ENCODE measurements at regions not wholly inside any gene's neighbourhood (a gene's known extent, or its start where the extent isn't known, plus 50 kb on each side); places are given as distances from the start of the nearest gene placed in this dataset.

- Mint-ChIP-seq H3K9me3 (ENCODE audit: unreplicated experiment) (peaks cover 14% of the 10 kb centered on the region), H3K27ac (ENCODE audit: unreplicated experiment) (peak overlapping the region; percentile 15), H3K4me1 (ENCODE audit: low read depth, unreplicated experiment) (peaks cover 24% of the 10 kb centered on the region), H3K36me3 (ENCODE audit: low read depth, unreplicated experiment) (no peaks in the 10 kb centered on the region), H3K27me3 (ENCODE audit: low read depth, unreplicated experiment) (peaks cover 38% of the 10 kb centered on the region), H3K4me3 (ENCODE audit: unreplicated experiment) (no peak overlapping the region)
- no peaks in the 10 kb centered on the region for H3K79me2 ChIP-seq (ENCODE audit: insufficient read depth, low read length)
- H3K36me3 ChIP-seq (ENCODE audit: insufficient read depth, low read length), result no peaks in the 10 kb centered on the region
- peaks cover 31% of the 10 kb centered on the region for H3K27me3 ChIP-seq (ENCODE audit: insufficient read depth, low read length)
- no peak for FAIRE-seq
- no peak for DNase-seq (ENCODE audit: low read depth)
- H3K9ac ChIP-seq (ENCODE audit: low read length), result no peak overlapping the region
- no peak overlapping the region for H3K27ac ChIP-seq (ENCODE audit: low read depth, low read length)
- H3K4me2 ChIP-seq (ENCODE audit: low read length), result no peak overlapping the region
- H3K4me1 ChIP-seq (ENCODE audit: insufficient read depth, low read length), result no peaks in the 10 kb centered on the region
- H3K9me3 ChIP-seq (ENCODE audit: insufficient read depth, low read depth, low read length), result no peaks in the 10 kb centered on the region
- H4K20me1 ChIP-seq (ENCODE audit: insufficient read depth, low read length), result no peaks in the 10 kb centered on the region
- no peak overlapping the region for H2AFZ ChIP-seq (ENCODE audit: low read depth, low read length)
- no peak overlapping the region for H3K4me3 ChIP-seq (ENCODE audit: insufficient read depth, low read depth, low read length)
- TF ChIP-seq EZH2 (IDR thresholded peaks at IDR 0.05; ENCODE audit: insufficient read depth, low read length) (no peak), CTCF (IDR thresholded peaks at IDR 0.05; ENCODE audit: insufficient read depth, low read depth, low read length) (no peak)
These were observed 76.6 kb downstream of the IRF8 start for GRCh38 chr16:85975451-85975981.

- DNase-seq (ENCODE audit: low read depth), result peak; percentile 40
- H3K36me3 ChIP-seq (ENCODE audit: insufficient read depth, low read length), result no peaks in the 10 kb centered on the region
- H2AFZ ChIP-seq (ENCODE audit: low read depth, low read length), result no peak overlapping the region
- Mint-ChIP-seq H3K4me1 (ENCODE audit: low read depth, unreplicated experiment) (peaks cover 10% of the 10 kb centered on the region), H3K27ac (ENCODE audit: unreplicated experiment) (no peak overlapping the region), H3K9me3 (ENCODE audit: unreplicated experiment) (peaks cover 12% of the 10 kb centered on the region), H3K36me3 (ENCODE audit: low read depth, unreplicated experiment) (no peaks in the 10 kb centered on the region), H3K27me3 (ENCODE audit: low read depth, unreplicated experiment) (peaks cover 50% of the 10 kb centered on the region), H3K4me3 (ENCODE audit: unreplicated experiment) (no peak overlapping the region)
- TF ChIP-seq EZH2 (IDR thresholded peaks at IDR 0.05; ENCODE audit: insufficient read depth, low read length) (no peak), CTCF (IDR thresholded peaks at IDR 0.05; ENCODE audit: insufficient read depth, low read depth, low read length) (no peak)
- no peak overlapping the region for H3K27ac ChIP-seq (ENCODE audit: low read depth, low read length)
- peaks cover 37% of the 10 kb centered on the region for H3K27me3 ChIP-seq (ENCODE audit: insufficient read depth, low read length)
- no peak overlapping the region for H3K9ac ChIP-seq (ENCODE audit: low read length)
- no peak overlapping the region for H3K4me3 ChIP-seq (ENCODE audit: insufficient read depth, low read depth, low read length)
- H3K9me3 ChIP-seq (ENCODE audit: insufficient read depth, low read depth, low read length), result no peaks in the 10 kb centered on the region
- FAIRE-seq, result no peak
- H3K4me1 ChIP-seq (ENCODE audit: insufficient read depth, low read length), result no peaks in the 10 kb centered on the region
- no peak overlapping the region for H3K4me2 ChIP-seq (ENCODE audit: low read length)
- H3K79me2 ChIP-seq (ENCODE audit: insufficient read depth, low read length), result no peaks in the 10 kb centered on the region
- no peaks in the 10 kb centered on the region for H4K20me1 ChIP-seq (ENCODE audit: insufficient read depth, low read length)
These were observed 79.4 kb downstream of the IRF8 start for GRCh38 chr16:85978291-85978775.

- peaks cover 10% of the 10 kb centered on the region for H3K4me1 Mint-ChIP-seq (ENCODE audit: low read depth, unreplicated experiment)
- Histone ChIP-seq H3K4me1 (ENCODE audit: insufficient read depth, low read length) (no peaks in the 10 kb centered on the region), H3K79me2 (ENCODE audit: insufficient read depth, low read length) (no peaks in the 10 kb centered on the region), H3K9me3 (ENCODE audit: insufficient read depth, low read depth, low read length) (no peaks in the 10 kb centered on the region), H3K27me3 (ENCODE audit: insufficient read depth, low read length) (peaks cover 37% of the 10 kb centered on the region), H2AFZ (ENCODE audit: low read depth, low read length) (no peak overlapping the region), H3K4me3 (ENCODE audit: insufficient read depth, low read depth, low read length) (no peak overlapping the region), H3K4me2 (ENCODE audit: low read length) (no peak overlapping the region), H3K36me3 (ENCODE audit: insufficient read depth, low read length) (no peaks in the 10 kb centered on the region), H3K27ac (ENCODE audit: low read depth, low read length) (no peak overlapping the region), H3K9ac (ENCODE audit: low read length) (no peak overlapping the region), H4K20me1 (ENCODE audit: insufficient read depth, low read length) (no peaks in the 10 kb centered on the region)
- no peak for FAIRE-seq
- TF ChIP-seq EZH2 (IDR thresholded peaks at IDR 0.05; ENCODE audit: insufficient read depth, low read length) (no peak), CTCF (IDR thresholded peaks at IDR 0.05; ENCODE audit: insufficient read depth, low read depth, low read length) (no peak)
- H3K27ac Mint-ChIP-seq (ENCODE audit: unreplicated experiment), result peak overlapping the region; percentile 53
- no peak overlapping the region for H3K4me3 Mint-ChIP-seq (ENCODE audit: unreplicated experiment)
- no peaks in the 10 kb centered on the region for H3K36me3 Mint-ChIP-seq (ENCODE audit: low read depth, unreplicated experiment)
- peaks cover 50% of the 10 kb centered on the region for H3K27me3 Mint-ChIP-seq (ENCODE audit: low read depth, unreplicated experiment)
- no peak for DNase-seq (ENCODE audit: low read depth)
- H3K9me3 Mint-ChIP-seq (ENCODE audit: unreplicated experiment), result peaks cover 12% of the 10 kb centered on the region
These were observed 80.0 kb downstream of the IRF8 start for GRCh38 chr16:85978976-85979375.

Measured in astrocyte (in vitro differentiated cells and primary cell).